SK-N-SH treated with all-trans-retinoic acid at 6 μM for 48 hours (cell line): ENCODE measurements at regions not wholly inside any gene's neighbourhood (a gene's known extent, or its start where the extent isn't known, plus 50 kb on each side); places are given as distances from the start of the nearest gene placed in this dataset.

ENCODE experiments used
- ESRRG ChIP-seq: fragments of 250-450 bp; sonication (Bioruptor Pico); IDR thresholded peaks from 2 replicates; pipeline ENCODE4 v1.6.1; 2021; ENCODE audit warnings: mild to moderate bottlenecking
- ZFP3 ChIP-seq: fragments of 250-450 bp; sonication (Bioruptor Pico); IDR thresholded peaks from 2 replicates; pipeline ENCODE4 v1.5.0; 2020; ENCODE audit warnings: mild to moderate bottlenecking, moderate library complexity
- ZNF565 ChIP-seq: fragments of 450-650 bp; formaldehyde crosslinking; conservative IDR thresholded peaks from 2 replicates; pipeline ENCODE4 v1.5.0; 2020; ENCODE audit warnings: low read depth, mild to moderate bottlenecking, moderate library complexity
- ZNF70 ChIP-seq: fragments of 450-650 bp; formaldehyde crosslinking; IDR thresholded peaks from 2 replicates; pipeline ENCODE4 v1.5.0; 2020; ENCODE audit warnings: mild to moderate bottlenecking, moderate library complexity
- TF ChIP-seq, protein P1 (sequence below): fragments of 250-450 bp; sonication (Bioruptor Pico); IDR thresholded peaks from 2 replicates; pipeline ENCODE4 v1.5.1; 2021; ENCODE audit warnings: mild to moderate bottlenecking, moderate library complexity
- TF ChIP-seq, protein P2 (sequence below): fragments of 250-450 bp; sonication (Bioruptor Pico); IDR thresholded peaks from 2 replicates; pipeline ENCODE4 v1.5.1; 2020; ENCODE audit warnings: low read depth, mild to moderate bottlenecking, moderate library complexity
- TF ChIP-seq, protein P3 (sequence below): fragments of 250-450 bp; sonication (Bioruptor Pico); IDR thresholded peaks from 2 replicates; pipeline ENCODE4 v1.8.0; 2020; ENCODE audit warnings: mild to moderate bottlenecking, moderate library complexity, borderline replicate concordance
- TF ChIP-seq, protein P4 (sequence below): fragments of 250-450 bp; sonication (Bioruptor Pico); IDR thresholded peaks from 2 replicates; pipeline ENCODE4 v1.8.0; 2021; ENCODE audit warnings: low read depth, mild to moderate bottlenecking, moderate library complexity, borderline replicate concordance

DNA sequence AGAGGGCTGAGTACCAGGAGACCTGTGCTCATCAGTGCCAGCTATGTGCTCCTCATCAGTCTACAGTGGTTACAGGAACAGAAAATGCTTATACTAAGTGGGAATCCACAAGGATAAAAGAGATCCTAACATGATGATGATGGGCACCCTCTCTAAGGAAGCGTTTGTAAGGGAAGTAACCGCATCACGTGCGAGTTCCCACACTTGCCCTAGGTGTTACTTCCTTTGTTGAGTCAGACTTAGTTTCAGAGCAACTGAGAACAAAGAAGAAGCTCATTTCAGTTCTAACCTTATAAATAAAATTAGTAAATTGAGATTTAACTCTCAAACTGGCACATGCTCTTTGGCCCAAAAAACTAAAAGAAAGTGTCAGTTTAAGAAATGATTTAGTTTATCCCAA lies 956.4 kb upstream of the TMEM132C start:
- TF ChIP-seq, protein P1, sequence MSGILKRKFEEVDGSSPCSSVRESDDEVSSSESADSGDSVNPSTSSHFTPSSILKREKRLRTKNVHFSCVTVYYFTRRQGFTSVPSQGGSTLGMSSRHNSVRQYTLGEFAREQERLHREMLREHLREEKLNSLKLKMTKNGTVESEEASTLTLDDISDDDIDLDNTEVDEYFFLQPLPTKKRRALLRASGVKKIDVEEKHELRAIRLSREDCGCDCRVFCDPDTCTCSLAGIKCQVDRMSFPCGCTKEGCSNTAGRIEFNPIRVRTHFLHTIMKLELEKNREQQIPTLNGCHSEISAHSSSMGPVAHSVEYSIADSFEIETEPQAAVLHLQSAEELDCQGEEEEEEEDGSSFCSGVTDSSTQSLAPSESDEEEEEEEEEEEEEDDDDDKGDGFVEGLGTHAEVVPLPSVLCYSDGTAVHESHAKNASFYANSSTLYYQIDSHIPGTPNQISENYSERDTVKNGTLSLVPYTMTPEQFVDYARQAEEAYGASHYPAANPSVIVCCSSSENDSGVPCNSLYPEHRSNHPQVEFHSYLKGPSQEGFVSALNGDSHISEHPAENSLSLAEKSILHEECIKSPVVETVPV (CRISPR knock-in tag): no peak
- no peak for TF ChIP-seq ZFP3 (CRISPR knock-in tag)
- TF ChIP-seq, protein P2, sequence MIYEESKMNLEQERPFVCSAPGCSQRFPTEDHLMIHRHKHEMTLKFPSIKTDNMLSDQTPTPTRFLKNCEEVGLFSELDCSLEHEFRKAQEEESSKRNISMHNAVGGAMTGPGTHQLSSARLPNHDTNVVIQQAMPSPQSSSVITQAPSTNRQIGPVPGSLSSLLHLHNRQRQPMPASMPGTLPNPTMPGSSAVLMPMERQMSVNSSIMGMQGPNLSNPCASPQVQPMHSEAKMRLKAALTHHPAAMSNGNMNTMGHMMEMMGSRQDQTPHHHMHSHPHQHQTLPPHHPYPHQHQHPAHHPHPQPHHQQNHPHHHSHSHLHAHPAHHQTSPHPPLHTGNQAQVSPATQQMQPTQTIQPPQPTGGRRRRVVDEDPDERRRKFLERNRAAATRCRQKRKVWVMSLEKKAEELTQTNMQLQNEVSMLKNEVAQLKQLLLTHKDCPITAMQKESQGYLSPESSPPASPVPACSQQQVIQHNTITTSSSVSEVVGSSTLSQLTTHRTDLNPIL (CRISPR knock-in tag): no peak
- TF ChIP-seq, protein P3, sequence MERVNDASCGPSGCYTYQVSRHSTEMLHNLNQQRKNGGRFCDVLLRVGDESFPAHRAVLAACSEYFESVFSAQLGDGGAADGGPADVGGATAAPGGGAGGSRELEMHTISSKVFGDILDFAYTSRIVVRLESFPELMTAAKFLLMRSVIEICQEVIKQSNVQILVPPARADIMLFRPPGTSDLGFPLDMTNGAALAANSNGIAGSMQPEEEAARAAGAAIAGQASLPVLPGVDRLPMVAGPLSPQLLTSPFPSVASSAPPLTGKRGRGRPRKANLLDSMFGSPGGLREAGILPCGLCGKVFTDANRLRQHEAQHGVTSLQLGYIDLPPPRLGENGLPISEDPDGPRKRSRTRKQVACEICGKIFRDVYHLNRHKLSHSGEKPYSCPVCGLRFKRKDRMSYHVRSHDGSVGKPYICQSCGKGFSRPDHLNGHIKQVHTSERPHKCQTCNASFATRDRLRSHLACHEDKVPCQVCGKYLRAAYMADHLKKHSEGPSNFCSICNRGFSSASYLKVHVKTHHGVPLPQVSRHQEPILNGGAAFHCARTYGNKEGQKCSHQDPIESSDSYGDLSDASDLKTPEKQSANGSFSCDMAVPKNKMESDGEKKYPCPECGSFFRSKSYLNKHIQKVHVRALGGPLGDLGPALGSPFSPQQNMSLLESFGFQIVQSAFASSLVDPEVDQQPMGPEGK (CRISPR knock-in tag): no peak
- no peak for TF ChIP-seq ZNF565 (CRISPR knock-in tag)
- TF ChIP-seq ESRRG: no peak
- TF ChIP-seq, protein P4, sequence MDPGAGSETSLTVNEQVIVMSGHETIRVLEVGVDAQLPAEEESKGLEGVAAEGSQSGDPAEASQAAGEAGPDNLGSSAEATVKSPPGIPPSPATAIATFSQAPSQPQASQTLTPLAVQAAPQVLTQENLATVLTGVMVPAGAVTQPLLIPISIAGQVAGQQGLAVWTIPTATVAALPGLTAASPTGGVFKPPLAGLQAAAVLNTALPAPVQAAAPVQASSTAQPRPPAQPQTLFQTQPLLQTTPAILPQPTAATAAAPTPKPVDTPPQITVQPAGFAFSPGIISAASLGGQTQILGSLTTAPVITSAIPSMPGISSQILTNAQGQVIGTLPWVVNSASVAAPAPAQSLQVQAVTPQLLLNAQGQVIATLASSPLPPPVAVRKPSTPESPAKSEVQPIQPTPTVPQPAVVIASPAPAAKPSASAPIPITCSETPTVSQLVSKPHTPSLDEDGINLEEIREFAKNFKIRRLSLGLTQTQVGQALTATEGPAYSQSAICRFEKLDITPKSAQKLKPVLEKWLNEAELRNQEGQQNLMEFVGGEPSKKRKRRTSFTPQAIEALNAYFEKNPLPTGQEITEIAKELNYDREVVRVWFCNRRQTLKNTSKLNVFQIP (CRISPR knock-in tag): no peak
- TF ChIP-seq ZNF70: no peak
